Neural progenitor cell (in vitro differentiated cells): ENCODE measurements at regions not wholly inside any gene's neighbourhood (a gene's known extent, or its start where the extent isn't known, plus 50 kb on each side); places are given as distances from the start of the nearest gene placed in this dataset.

Experiments
- DNase-seq: peaks from one replicate; pipeline ENCODE4 v3.0.0-alpha.2; 2016; ENCODE audit warnings: low spot score
- H2AFZ ChIP-seq: fragments of 200-600 bp; sonication (generic); replicated peaks from 2 replicates; pipeline ENCODE4 v1.6.1; 2016; ENCODE audit warnings: antibody characterized with exemption
- H3F3A ChIP-seq: fragments of 200-600 bp; sonication (generic); 2 replicates; pipeline ENCODE4 v1.6.1; 2016; ENCODE audit warnings: antibody characterized with exemption, low read depth
- H3K27ac ChIP-seq: fragments of 200-600 bp; sonication (generic); 2 replicates; pipeline ENCODE4 v1.5.1; 2016; ENCODE audit warnings: mild to moderate bottlenecking
- H3K27me3 ChIP-seq: fragments of 200-600 bp; sonication (generic); 2 replicates; pipeline ENCODE4 v1.6.1; 2016; ENCODE audit warnings: mild to moderate bottlenecking, moderate library complexity
- H3K36me3 ChIP-seq: fragments of 200-600 bp; sonication (generic); 2 replicates; pipeline ENCODE4 v1.5.1; 2016
- H3K4me1 ChIP-seq: fragments of 200-600 bp; sonication (generic); 2 replicates; pipeline ENCODE4 v1.6.1; 2016; ENCODE audit warnings: mixed run types
- H3K4me2 ChIP-seq: fragments of 200-600 bp; sonication (generic); 2 replicates; pipeline ENCODE4 v1.6.1; 2016
- H3K4me3 ChIP-seq: fragments of 200-600 bp; sonication (generic); 2 replicates; pipeline ENCODE4 v1.5.1; 2016
- H3K79me2 ChIP-seq: fragments of 200-600 bp; sonication (generic); 2 replicates; pipeline ENCODE4 v1.6.1; 2016; ENCODE audit warnings: low read depth
- H3K9ac ChIP-seq: fragments of 200-600 bp; sonication (generic); 2 replicates; pipeline ENCODE4 v1.6.1; 2016
- H3K9me3 ChIP-seq: fragments of 200-600 bp; sonication (generic); 2 replicates; pipeline ENCODE4 v1.5.1; 2016; ENCODE audit warnings: low read depth
- H4K20me1 ChIP-seq: fragments of 200-600 bp; sonication (generic); 2 replicates; pipeline ENCODE4 v1.6.1; 2016; ENCODE audit warnings: low read depth
- H3K27ac Mint-ChIP-seq: 3 replicates; pipeline ENCODE4 v1.8.0; 2021; ENCODE audit warnings: mixed read lengths
- H3K27me3 Mint-ChIP-seq: 2 replicates; pipeline ENCODE4 v1.8.0; 2022; ENCODE audit warnings: low read depth, mild to moderate bottlenecking, inconsistent platforms, moderate library complexity, mixed read lengths; ENCODE audit not compliant: insufficient read depth
- H3K36me3 Mint-ChIP-seq: 3 replicates; pipeline ENCODE4 v1.8.0; 2021; ENCODE audit warnings: mixed read lengths
- H3K4me1 Mint-ChIP-seq: 3 replicates; pipeline ENCODE4 v1.8.0; 2021; ENCODE audit warnings: mixed read lengths
- H3K4me3 Mint-ChIP-seq: 3 replicates; pipeline ENCODE4 v1.8.0; 2021; ENCODE audit warnings: mild to moderate bottlenecking, moderate library complexity, mixed read lengths
- H3K9me3 Mint-ChIP-seq: 3 replicates; pipeline ENCODE4 v1.8.0; 2020; ENCODE audit warnings: mixed read lengths
- EZH2 ChIP-seq: fragments of 200-600 bp; sonication (generic); IDR thresholded peaks from 2 replicates; pipeline ENCODE4 v1.6.1; 2017; ENCODE audit warnings: antibody characterized with exemption, mild to moderate bottlenecking, moderate library complexity
- EZH2phosphoT487 ChIP-seq: fragments of 200-600 bp; sonication (generic); IDR thresholded peaks from 2 replicates; pipeline ENCODE4 v1.6.1; 2017; ENCODE audit warnings: antibody characterized with exemption
- TF ChIP-seq, protein P1 (sequence below): fragments of 200-600 bp; sonication (generic); IDR thresholded peaks from 2 replicates; pipeline ENCODE4 v1.5.1; 2017; ENCODE audit warnings: antibody characterized with exemption, mild to moderate bottlenecking

- Histone ChIP-seq H3K79me2 (no peaks in the 10 kb centered on the region), H3K36me3 (no peaks in the 10 kb centered on the region), H3K9ac (no peak overlapping the region), H3K4me3 (no peak overlapping the region), H3F3A (no peaks in the 10 kb centered on the region), H2AFZ (no peak overlapping the region), H3K9me3 (no peaks in the 10 kb centered on the region), H3K27ac (no peak overlapping the region), H3K4me2 (no peak overlapping the region), H4K20me1 (no peaks in the 10 kb centered on the region), H3K27me3 (no peaks in the 10 kb centered on the region), H3K4me1 (no peaks in the 10 kb centered on the region)
- Mint-ChIP-seq H3K27ac (no peak overlapping the region), H3K27me3 (no peaks in the 10 kb centered on the region), H3K4me1 (no peaks in the 10 kb centered on the region), H3K9me3 (no peaks in the 10 kb centered on the region), H3K4me3 (no peak overlapping the region), H3K36me3 (no peaks in the 10 kb centered on the region)
- no peak for DNase-seq
- TF ChIP-seq EZH2phosphoT487 = no peak
- TF ChIP-seq, protein P1, sequence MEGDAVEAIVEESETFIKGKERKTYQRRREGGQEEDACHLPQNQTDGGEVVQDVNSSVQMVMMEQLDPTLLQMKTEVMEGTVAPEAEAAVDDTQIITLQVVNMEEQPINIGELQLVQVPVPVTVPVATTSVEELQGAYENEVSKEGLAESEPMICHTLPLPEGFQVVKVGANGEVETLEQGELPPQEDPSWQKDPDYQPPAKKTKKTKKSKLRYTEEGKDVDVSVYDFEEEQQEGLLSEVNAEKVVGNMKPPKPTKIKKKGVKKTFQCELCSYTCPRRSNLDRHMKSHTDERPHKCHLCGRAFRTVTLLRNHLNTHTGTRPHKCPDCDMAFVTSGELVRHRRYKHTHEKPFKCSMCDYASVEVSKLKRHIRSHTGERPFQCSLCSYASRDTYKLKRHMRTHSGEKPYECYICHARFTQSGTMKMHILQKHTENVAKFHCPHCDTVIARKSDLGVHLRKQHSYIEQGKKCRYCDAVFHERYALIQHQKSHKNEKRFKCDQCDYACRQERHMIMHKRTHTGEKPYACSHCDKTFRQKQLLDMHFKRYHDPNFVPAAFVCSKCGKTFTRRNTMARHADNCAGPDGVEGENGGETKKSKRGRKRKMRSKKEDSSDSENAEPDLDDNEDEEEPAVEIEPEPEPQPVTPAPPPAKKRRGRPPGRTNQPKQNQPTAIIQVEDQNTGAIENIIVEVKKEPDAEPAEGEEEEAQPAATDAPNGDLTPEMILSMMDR = no peak
These were observed 376.6 kb downstream of the DHX35 start for GRCh38 chr20:39338469-39339376.

DNA sequence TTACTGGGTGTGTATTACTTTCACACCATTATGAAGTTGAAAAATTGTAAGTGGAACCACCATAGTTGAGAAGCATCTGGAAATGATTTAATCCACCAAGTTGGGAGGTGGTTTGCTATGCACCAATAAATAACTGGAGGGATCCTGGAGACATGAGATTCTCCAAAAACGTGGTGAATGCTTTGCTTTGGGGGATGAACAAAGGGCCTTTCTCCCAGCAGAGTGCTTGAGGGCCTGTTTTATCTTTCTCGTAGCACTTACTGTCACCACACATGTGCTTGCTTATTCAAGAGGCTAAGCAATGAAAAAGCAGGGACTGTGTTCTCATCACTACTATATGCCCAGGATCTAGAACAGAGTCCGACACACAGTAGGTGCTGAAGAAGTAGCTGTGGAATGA lies 371.1 kb downstream of the DHX35 start:
- H3K9me3 Mint-ChIP-seq = no peaks in the 10 kb centered on the region
- Histone ChIP-seq H3K27me3 (no peaks in the 10 kb centered on the region), H3K9me3 (no peaks in the 10 kb centered on the region), H3K9ac (no peak overlapping the region), H3F3A (no peaks in the 10 kb centered on the region), H3K36me3 (no peaks in the 10 kb centered on the region), H4K20me1 (no peaks in the 10 kb centered on the region), H3K79me2 (no peaks in the 10 kb centered on the region), H2AFZ (no peak overlapping the region), H3K4me2 (no peak overlapping the region), H3K27ac (no peak overlapping the region), H3K4me1 (no peaks in the 10 kb centered on the region), H3K4me3 (no peak overlapping the region)
- H3K36me3 Mint-ChIP-seq = no peaks in the 10 kb centered on the region
- TF ChIP-seq, protein P1 = no peak
- no peak for TF ChIP-seq EZH2
- TF ChIP-seq EZH2phosphoT487 = no peak
- no peaks in the 10 kb centered on the region for H3K4me1 Mint-ChIP-seq
- no peak for DNase-seq
- no peak overlapping the region for H3K27ac Mint-ChIP-seq
- no peaks in the 10 kb centered on the region for H3K27me3 Mint-ChIP-seq
- no peak overlapping the region for H3K4me3 Mint-ChIP-seq

DNA sequence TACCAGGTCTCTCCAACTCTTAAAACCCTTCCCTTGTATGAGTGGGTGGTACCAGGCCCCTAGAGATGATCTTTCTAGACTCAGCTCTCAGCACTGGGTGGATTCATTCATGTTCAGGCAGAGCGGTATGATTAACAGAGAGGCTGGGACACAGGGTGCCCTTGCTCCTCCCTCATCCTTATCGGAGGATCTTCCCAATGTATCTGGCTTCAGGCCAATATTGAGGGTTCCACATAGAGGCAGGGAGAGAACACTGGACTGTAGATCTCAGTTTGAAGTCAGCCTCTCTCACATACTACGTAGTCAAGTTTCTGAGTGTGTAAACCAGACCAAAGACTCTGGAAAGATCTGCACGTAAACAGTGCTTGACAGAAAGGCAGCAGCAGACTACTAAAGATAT lies 366.2 kb downstream of the DHX35 start:
- H3K27ac ChIP-seq = no peak overlapping the region
- H3K79me2 ChIP-seq = no peaks in the 10 kb centered on the region
- H3K4me2 ChIP-seq = no peak overlapping the region
- no peaks in the 10 kb centered on the region for H3K9me3 ChIP-seq
- no peak overlapping the region for H3K4me3 ChIP-seq
- Mint-ChIP-seq H3K4me3 (no peak overlapping the region), H3K9me3 (no peaks in the 10 kb centered on the region), H3K4me1 (no peaks in the 10 kb centered on the region), H3K27me3 (no peaks in the 10 kb centered on the region), H3K36me3 (no peaks in the 10 kb centered on the region), H3K27ac (no peak overlapping the region)
- H3K9ac ChIP-seq = no peak overlapping the region
- TF ChIP-seq EZH2phosphoT487 (no peak), EZH2 (no peak)
- TF ChIP-seq, protein P1 = no peak
- H3K4me1 ChIP-seq = no peaks in the 10 kb centered on the region
- no peaks in the 10 kb centered on the region for H4K20me1 ChIP-seq
- no peaks in the 10 kb centered on the region for H3K36me3 ChIP-seq
- no peak overlapping the region for H2AFZ ChIP-seq
- H3K27me3 ChIP-seq = no peaks in the 10 kb centered on the region
- H3F3A ChIP-seq = no peaks in the 10 kb centered on the region
- DNase-seq = no peak
